Fibroblast of lung (primary cell): ENCODE measurements at regions not wholly inside any gene's neighbourhood (a gene's known extent, or its start where the extent isn't known, plus 50 kb on each side); places are given as distances from the start of the nearest gene placed in this dataset.

Experiments
- EZH2 ChIP-seq: IDR thresholded peaks from 2 replicates; pipeline ENCODE4 v1.5.1; 2012; ENCODE audit warnings: low read length, control low read depth, mild to moderate bottlenecking; ENCODE audit errors: missing control alignments
- TF ChIP-seq, protein P1 (sequence below), 2 donors: IDR thresholded peaks in 1 of 2; conservative IDR thresholded peaks in 1 of 2; 1 replicate in 1 of 2; 2 replicates in 1 of 2; pipeline ENCODE4 v1.5.1; 2011 to 2012; ENCODE audit warnings: low read length in 2 of 2, control low read depth in 1 of 2, inconsistent platforms in 1 of 2, low read depth in 1 of 2, mild to moderate bottlenecking in 1 of 2

DNA sequence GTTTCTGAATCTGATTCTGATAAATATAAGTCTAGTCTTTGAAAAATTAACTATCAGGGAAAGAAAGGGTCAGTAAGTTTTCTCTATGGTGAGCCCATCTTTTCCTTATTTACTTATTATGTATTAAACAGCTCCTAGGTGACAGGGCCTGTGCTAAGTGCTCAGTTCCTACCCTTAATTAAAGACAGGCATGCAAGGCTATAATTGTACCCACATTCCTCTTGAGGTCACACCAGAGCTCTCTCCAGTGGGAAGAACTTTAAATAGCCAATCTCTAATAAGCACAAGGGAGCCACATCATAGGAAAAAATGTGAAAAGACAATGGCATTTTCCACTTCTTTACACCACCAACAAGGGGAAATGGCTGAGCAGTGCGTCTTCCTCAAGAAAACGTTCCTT lies 421.8 kb upstream of the SLC35B3 start:
- TF ChIP-seq, protein P1, sequence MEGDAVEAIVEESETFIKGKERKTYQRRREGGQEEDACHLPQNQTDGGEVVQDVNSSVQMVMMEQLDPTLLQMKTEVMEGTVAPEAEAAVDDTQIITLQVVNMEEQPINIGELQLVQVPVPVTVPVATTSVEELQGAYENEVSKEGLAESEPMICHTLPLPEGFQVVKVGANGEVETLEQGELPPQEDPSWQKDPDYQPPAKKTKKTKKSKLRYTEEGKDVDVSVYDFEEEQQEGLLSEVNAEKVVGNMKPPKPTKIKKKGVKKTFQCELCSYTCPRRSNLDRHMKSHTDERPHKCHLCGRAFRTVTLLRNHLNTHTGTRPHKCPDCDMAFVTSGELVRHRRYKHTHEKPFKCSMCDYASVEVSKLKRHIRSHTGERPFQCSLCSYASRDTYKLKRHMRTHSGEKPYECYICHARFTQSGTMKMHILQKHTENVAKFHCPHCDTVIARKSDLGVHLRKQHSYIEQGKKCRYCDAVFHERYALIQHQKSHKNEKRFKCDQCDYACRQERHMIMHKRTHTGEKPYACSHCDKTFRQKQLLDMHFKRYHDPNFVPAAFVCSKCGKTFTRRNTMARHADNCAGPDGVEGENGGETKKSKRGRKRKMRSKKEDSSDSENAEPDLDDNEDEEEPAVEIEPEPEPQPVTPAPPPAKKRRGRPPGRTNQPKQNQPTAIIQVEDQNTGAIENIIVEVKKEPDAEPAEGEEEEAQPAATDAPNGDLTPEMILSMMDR (conservative IDR thresholded peaks at IDR 0.05 in 1 of 2, IDR thresholded peaks at IDR 0.05 in 1 of 2; ENCODE audit: low read depth in 1 of 2, low read length in 2 of 2): no peak
- no peak for TF ChIP-seq EZH2
